ENCODE measurements at regions not wholly inside any gene's neighbourhood (a gene's known extent, or its start where the extent isn't known, plus 50 kb on each side); places are given as distances from the start of the nearest gene placed in this dataset.

- Mint-ChIP-seq H3K4me1 (ENCODE audit: low read depth) (no peaks in the 10 kb centered on the region), H3K4me3 (no peak overlapping the region), H3K9me3 (peaks cover 6% of the 10 kb centered on the region), H3K27me3 (no peaks in the 10 kb centered on the region), H3K36me3 (ENCODE audit: low read depth) (no peaks in the 10 kb centered on the region), H3K27ac (no peak overlapping the region)
- CTCF ChIA-PET: no interaction called here
- no peak for TF ChIP-seq CTCF (IDR thresholded peaks at IDR 0.05)
- POLR2A ChIA-PET: no interaction called here
- no peaks in the 10 kb centered on the region for H3K27me3 ChIP-seq (ENCODE audit: control insufficient read depth in 1 of 2, insufficient read depth in 2 of 2, low read length in 2 of 2)
- intact Hi-C loops (cut with DNase I, micrococcal nuclease): no loop called here
- ATAC-seq (ENCODE audit: poor library complexity): no peak
- no peaks in the 10 kb centered on the region for H3K4me1 ChIP-seq (ENCODE audit: insufficient read depth, low read length)
- DNase-seq: no peak
- H3K36me3 ChIP-seq (ENCODE audit: insufficient read depth, low read length): no peaks in the 10 kb centered on the region
- H3K27ac ChIP-seq (ENCODE audit: low read depth in 1 of 2, low read length in 2 of 2): no peak overlapping the region
- H3K9me3 ChIP-seq (ENCODE audit: control insufficient read depth in 1 of 2, insufficient read depth in 1 of 2, low read length in 2 of 2): peaks cover 0 to 10% of the 10 kb centered on the region in 2 experiments
- no peak overlapping the region for H3K4me3 ChIP-seq (ENCODE audit: low read length)
These were observed 618.2 kb upstream of the FRG1 start for GRCh38 chr4:189322426-189322825.

- ChIA-PET CTCF (no interaction called here), POLR2A (no interaction called here)
- Histone ChIP-seq H3K27ac (ENCODE audit: low read depth in 1 of 2, low read length in 2 of 2) (no peak overlapping the region), H3K27me3 (ENCODE audit: control insufficient read depth in 1 of 2, insufficient read depth in 2 of 2, low read length in 2 of 2) (no peaks in the 10 kb centered on the region), H3K36me3 (ENCODE audit: insufficient read depth, low read length) (no peaks in the 10 kb centered on the region), H3K4me3 (ENCODE audit: low read length) (no peak overlapping the region), H3K4me1 (ENCODE audit: insufficient read depth, low read length) (no peaks in the 10 kb centered on the region), H3K9me3 (ENCODE audit: control insufficient read depth in 1 of 2, insufficient read depth in 1 of 2, low read length in 2 of 2) (peaks cover 0 to 7% of the 10 kb centered on the region in 2 experiments)
- Mint-ChIP-seq H3K9me3 (no peaks in the 10 kb centered on the region), H3K36me3 (ENCODE audit: low read depth) (no peaks in the 10 kb centered on the region), H3K27me3 (no peaks in the 10 kb centered on the region), H3K4me3 (no peak overlapping the region), H3K27ac (no peak overlapping the region), H3K4me1 (ENCODE audit: low read depth) (no peaks in the 10 kb centered on the region)
- no peak for ATAC-seq (ENCODE audit: poor library complexity)
- no peak for TF ChIP-seq CTCF (IDR thresholded peaks at IDR 0.05)
- intact Hi-C loops (cut with DNase I, micrococcal nuclease): no loop called here
- DNase-seq: no peak
These were observed 598.8 kb upstream of the FRG1 start for GRCh38 chr4:189341881-189342280.

GRCh38 chr4:189355590-189355989 lies 585.1 kb upstream of the FRG1 start:
- Mint-ChIP-seq H3K27me3 (no peaks in the 10 kb centered on the region), H3K36me3 (ENCODE audit: low read depth) (no peaks in the 10 kb centered on the region), H3K9me3 (no peaks in the 10 kb centered on the region), H3K4me3 (no peak overlapping the region), H3K4me1 (ENCODE audit: low read depth) (no peaks in the 10 kb centered on the region), H3K27ac (no peak overlapping the region)
- intact Hi-C loops (cut with DNase I, micrococcal nuclease): no loop called here
- DNase-seq: no peak
- no peak overlapping the region for H3K4me3 ChIP-seq (ENCODE audit: low read length)
- H3K27ac ChIP-seq (ENCODE audit: low read depth in 1 of 2, low read length in 2 of 2): no peak overlapping the region
- ATAC-seq (ENCODE audit: poor library complexity): no peak
- peaks cover 0 to 22% of the 10 kb centered on the region in 2 experiments for H3K9me3 ChIP-seq (ENCODE audit: control insufficient read depth in 1 of 2, insufficient read depth in 1 of 2, low read length in 2 of 2)
- no peaks in the 10 kb centered on the region for H3K4me1 ChIP-seq (ENCODE audit: insufficient read depth, low read length)
- CTCF ChIA-PET: no interaction called here
- no peak for TF ChIP-seq CTCF (IDR thresholded peaks at IDR 0.05)
- POLR2A ChIA-PET: no interaction called here
- no peaks in the 10 kb centered on the region for H3K27me3 ChIP-seq (ENCODE audit: control insufficient read depth in 1 of 2, insufficient read depth in 2 of 2, low read length in 2 of 2)
- no peaks in the 10 kb centered on the region for H3K36me3 ChIP-seq (ENCODE audit: insufficient read depth, low read length)

All from CD4-positive, alpha-beta T cell (primary cell).